Pancreas (tissue), 10 donors: ENCODE measurements at regions not wholly inside any gene's neighbourhood (a gene's known extent, or its start where the extent isn't known, plus 50 kb on each side); places are given as distances from the start of the nearest gene placed in this dataset.
"Not testable (repeated sequence)": the region's sequence is repeated elsewhere in the genome, so short reads cannot be mapped to it uniquely, and the experiment has no call there.

ENCODE experiments used
- ATAC-seq, 4 donors: fragments of 200-7000 bp; cut with Tn5 transposase; one replicate each; pipeline versions ENCODE4 v1.8.0 to v1.9.1; 2020; ENCODE audit warnings: mild to moderate bottlenecking in 4 of 4, moderate library complexity in 4 of 4
- DNase-seq, 6 donors: peaks; one replicate each; pipeline ENCODE4 v3.0.0-alpha.2; 2020
- FAIRE-seq: peaks from 2 replicates; lab custom pipeline; 2012; peaks lifted over from hg19 to GRCh38; lab: Jason Lieb, UNC
- H3K27ac ChIP-seq, 4 donors: fragments of 200-600 bp; sonication (generic); 1 replicate in 3 of 4; 2 replicates in 1 of 4; pipeline versions ENCODE4 v1.5.0 to v1.8.0; 2020
- H3K27me3 ChIP-seq, 4 donors: fragments of 200-600 bp; one replicate each; pipeline ENCODE4 v1.8.0; 2021
- H3K36me3 ChIP-seq, 3 donors: fragments of 200-600 bp; sonication (generic) in 1 of 3; one replicate each; pipeline versions ENCODE4 v1.5.0 to v1.8.0; 2020 to 2021
- H3K4me1 ChIP-seq, 3 donors: fragments of 200-600 bp; one replicate each; pipeline ENCODE4 v1.8.0; 2021
- H3K4me3 ChIP-seq, 4 donors: fragments of 200-600 bp; sonication (generic) in 2 of 4; one replicate each; pipeline versions ENCODE4 v1.5.0 to v1.8.0; 2020 to 2021
- H3K9me3 ChIP-seq, 4 donors: fragments of 200-600 bp; one replicate each; pipeline ENCODE4 v1.8.0; 2021
- WGBS, 2 donors: extraction: QIAGEN DNeasy Blood & Tissue Kit; methylation state at CpG; one replicate each; pipeline ENCODE4 v1.1.7; 2013; 5-methylcytosine and 5-hydroxymethylcytosine counted together
- intact Hi-C, 3 donors: fragments of 100-400 bp; cut with DNase I; formaldehyde crosslinking; loops; one replicate each; pipeline versions ENCODE4 v1.11.1 to v1.14.2; 2022
- TF ChIP-seq, protein P1 (sequence below), 4 donors: fragments of 200-600 bp; sonication (generic) in 3 of 4; IDR thresholded peaks; one replicate each; pipeline versions ENCODE4 v1.5.0 to v1.8.0; 2021; ENCODE audit warnings: antibody characterized with exemption in 4 of 4
- donor health status: healthy with polysubstance abuse.
- donor health status: DM: no; HTN: no; CAD: no; lungs with moderate emphysema.
- donor health status: DM: no; HTN: no; CAD: no.
- donor health status: control.
- donor health status: control.
- donor health status: Bipolar disorder and iron deficiency.
- donor health status: DM: yes; HTN: yes; CAD: no.
- donor health status: DM: no; HTN: no; CAD: no.
- donor health status: DM: no; HTN: no; CAD: no.
- donor health status: DM: yes; HTN: yes; CAD: no.

GRCh38 chr7:41565655-41566054 is 137.2 kb downstream of the INHBA start:
- Histone ChIP-seq H3K27me3 (no peaks in the 10 kb centered on the region), H3K9me3 (no peaks in the 10 kb centered on the region), H3K4me1 (no peaks in the 10 kb centered on the region), H3K36me3 (no peaks in the 10 kb centered on the region), H3K4me3 (no peak overlapping the region), H3K27ac (no peak overlapping the region)
- DNase-seq (no peak), ATAC-seq (no peak), FAIRE-seq (no peak)
- TF ChIP-seq, protein P1, sequence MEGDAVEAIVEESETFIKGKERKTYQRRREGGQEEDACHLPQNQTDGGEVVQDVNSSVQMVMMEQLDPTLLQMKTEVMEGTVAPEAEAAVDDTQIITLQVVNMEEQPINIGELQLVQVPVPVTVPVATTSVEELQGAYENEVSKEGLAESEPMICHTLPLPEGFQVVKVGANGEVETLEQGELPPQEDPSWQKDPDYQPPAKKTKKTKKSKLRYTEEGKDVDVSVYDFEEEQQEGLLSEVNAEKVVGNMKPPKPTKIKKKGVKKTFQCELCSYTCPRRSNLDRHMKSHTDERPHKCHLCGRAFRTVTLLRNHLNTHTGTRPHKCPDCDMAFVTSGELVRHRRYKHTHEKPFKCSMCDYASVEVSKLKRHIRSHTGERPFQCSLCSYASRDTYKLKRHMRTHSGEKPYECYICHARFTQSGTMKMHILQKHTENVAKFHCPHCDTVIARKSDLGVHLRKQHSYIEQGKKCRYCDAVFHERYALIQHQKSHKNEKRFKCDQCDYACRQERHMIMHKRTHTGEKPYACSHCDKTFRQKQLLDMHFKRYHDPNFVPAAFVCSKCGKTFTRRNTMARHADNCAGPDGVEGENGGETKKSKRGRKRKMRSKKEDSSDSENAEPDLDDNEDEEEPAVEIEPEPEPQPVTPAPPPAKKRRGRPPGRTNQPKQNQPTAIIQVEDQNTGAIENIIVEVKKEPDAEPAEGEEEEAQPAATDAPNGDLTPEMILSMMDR (IDR thresholded peaks at IDR 0.05): no peak
- whole genome bisulfite sequencing, 2 donors: 35 to 41% methylated on average over 4 of the region's 4 CpGs
- intact Hi-C loops: no loop called here

DNA sequence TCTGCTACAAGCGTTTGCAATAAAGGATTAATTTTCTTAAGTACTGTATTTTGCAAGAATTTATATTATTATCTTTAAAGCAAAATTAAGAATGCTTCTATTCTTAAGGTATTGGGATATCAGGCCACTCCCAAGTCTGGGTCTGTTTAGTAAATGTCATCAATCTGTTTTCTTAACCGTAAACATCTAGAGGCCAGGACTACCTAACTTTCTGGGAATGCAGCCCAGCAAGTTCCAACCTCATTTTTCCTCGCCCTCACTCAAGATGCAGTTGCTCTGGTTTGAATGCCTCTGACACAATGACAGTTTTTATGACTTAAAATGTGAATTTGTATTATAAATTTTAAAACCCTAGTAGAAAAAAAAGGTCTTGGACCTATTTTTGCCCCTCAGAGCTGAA is 143.5 kb downstream of the INHBA start:
- TF ChIP-seq, protein P1 (IDR thresholded peaks at IDR 0.05): no peak
- WGBS, 2 donors: 64 to 76% methylated on average over 3 of the region's 3 CpGs
- H3K27me3 ChIP-seq: no peaks in the 10 kb centered on the region
- DNase-seq (no peak), FAIRE-seq (no peak), ATAC-seq (no peak)
- no peaks in the 10 kb centered on the region for H3K36me3 ChIP-seq
- no peaks in the 10 kb centered on the region for H3K4me1 ChIP-seq
- intact Hi-C loops: no loop called here
- no peaks in the 10 kb centered on the region for H3K9me3 ChIP-seq
- H3K27ac ChIP-seq: no peak overlapping the region
- H3K4me3 ChIP-seq: no peak overlapping the region

DNA sequence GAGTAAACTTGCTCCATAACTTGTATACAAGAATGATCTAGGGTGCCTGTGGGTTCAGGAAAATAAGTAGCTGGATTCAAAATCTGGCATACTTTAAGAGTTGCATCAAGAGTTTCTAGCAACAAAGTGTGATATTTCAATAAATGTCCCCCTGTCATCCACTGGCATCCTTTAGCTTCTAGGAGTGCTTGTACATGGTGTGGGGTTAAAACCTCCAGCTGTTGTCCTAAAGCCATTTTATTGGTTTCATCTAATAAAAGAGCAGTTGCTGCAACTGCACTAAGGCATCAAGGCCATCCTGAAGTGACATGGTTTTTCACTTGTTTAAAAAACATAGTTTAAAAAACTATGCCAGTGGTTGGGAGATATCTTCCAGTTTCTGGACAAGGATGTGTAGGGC is 148.4 kb downstream of the INHBA start:
- Histone ChIP-seq H3K4me1 (no peaks in the 10 kb centered on the region), H3K27ac (no peak overlapping the region), H3K36me3 (no peaks in the 10 kb centered on the region), H3K4me3 (no peak overlapping the region), H3K27me3 (no peaks in the 10 kb centered on the region), H3K9me3 (no peaks in the 10 kb centered on the region)
- DNase-seq (no peak), ATAC-seq (no peak), FAIRE-seq (no peak)
- intact Hi-C loops: no loop called here
- TF ChIP-seq, protein P1 (IDR thresholded peaks at IDR 0.05): no peak

GRCh38 chr7:41550046-41550445 is 152.8 kb downstream of the INHBA start:
- H3K4me3 ChIP-seq, intact Hi-C loops, ATAC-seq, DNase-seq, H3K27me3 ChIP-seq, H3K27ac ChIP-seq, H3K4me1 ChIP-seq, H3K9me3 ChIP-seq, H3K36me3 ChIP-seq, FAIRE-seq: not testable (repeated sequence)

- Histone ChIP-seq H3K4me1 (no peaks in the 10 kb centered on the region), H3K9me3 (no peaks in the 10 kb centered on the region), H3K27me3 (no peaks in the 10 kb centered on the region), H3K36me3 (no peaks in the 10 kb centered on the region), H3K4me3 (no peak overlapping the region), H3K27ac (no peak overlapping the region)
- intact Hi-C loops: no loop called here
- WGBS, 2 donors: 43 to 62% methylated on average over 5 of the region's 5 CpGs
- no peak for DNase-seq
- no peak for FAIRE-seq
- ATAC-seq: no peak
- TF ChIP-seq, protein P1 (IDR thresholded peaks at IDR 0.05): no peak
These were observed 158.6 kb downstream of the INHBA start for GRCh38 chr7:41544241-41544640.

GRCh38 chr7:41540601-41541000 is 162.3 kb downstream of the INHBA start:
- Histone ChIP-seq H3K4me1 (no peaks in the 10 kb centered on the region), H3K4me3 (no peak overlapping the region), H3K36me3 (no peaks in the 10 kb centered on the region), H3K9me3 (no peaks in the 10 kb centered on the region), H3K27me3 (no peaks in the 10 kb centered on the region), H3K27ac (no peak overlapping the region)
- TF ChIP-seq, protein P1 (IDR thresholded peaks at IDR 0.05): no peak
- DNase-seq (no peak), FAIRE-seq (no peak), ATAC-seq (no peak)
- intact Hi-C loops: no loop called here
- 50 to 69% methylated on average over 3 of the region's 3 CpGs for WGBS, 2 donors
